ENCODE measurements at regions not wholly inside any gene's neighbourhood (a gene's known extent, or its start where the extent isn't known, plus 50 kb on each side); places are given as distances from the start of the nearest gene placed in this dataset.
"Not testable (repeated sequence)": the region's sequence is repeated elsewhere in the genome, so short reads cannot be mapped to it uniquely, and the experiment has no call there.

DNA sequence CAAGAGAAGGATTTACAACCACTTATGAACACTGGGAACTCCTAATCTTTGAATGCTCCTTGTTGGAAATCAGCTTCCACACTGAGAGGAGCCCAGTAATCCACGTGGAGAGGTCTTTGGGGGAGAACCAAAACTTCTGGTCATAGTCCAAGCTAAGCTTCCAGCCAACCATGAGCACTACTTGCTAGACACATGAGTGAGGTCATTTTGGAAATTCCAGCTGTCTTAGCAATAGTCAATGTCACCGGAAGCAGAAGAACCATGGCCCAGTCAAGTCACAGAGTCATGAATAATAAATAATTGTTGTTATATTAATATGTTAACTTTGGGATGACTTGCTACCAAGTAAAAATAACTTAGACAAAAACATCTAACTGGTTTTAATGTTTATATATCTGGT lies 324.9 kb upstream of the SGCG start:
- ChIA-PET CTCF (no interaction called here), POLR2A (ENCODE audit: unreplicated experiment) (no interaction called here)
- dilution Hi-C loops (cut with HindIII; ENCODE audit: low sequenced_read_pairs, unreplicated experiment) = no loop called here
- Histone ChIP-seq H3K27ac (ENCODE audit: insufficient read depth, low read length) (no peak overlapping the region), H2BK120ac (ENCODE audit: low read depth, low read length) (no peak overlapping the region), H3K18ac (ENCODE audit: low read depth, low read length) (no peak overlapping the region), H3K4me1 (ENCODE audit: control insufficient read depth, insufficient read depth, low read length) (no peaks in the 10 kb centered on the region), H3K23ac (ENCODE audit: low read depth, low read length) (no peak overlapping the region), H2AK9ac (replicated peaks; ENCODE audit: low read depth, low read length, poor library complexity) (no peak overlapping the region), H4K5ac (ENCODE audit: low read depth, low read length) (no peak overlapping the region), H3K9me1 (ENCODE audit: insufficient read depth, low read length) (no peaks in the 10 kb centered on the region), H3K9ac (ENCODE audit: low read depth, low read length) (no peak overlapping the region), H3K4me3 (ENCODE audit: insufficient read depth, low read depth, low read length) (no peak overlapping the region), H2BK15ac (ENCODE audit: low read depth, low read length) (no peak overlapping the region), H2AFZ (replicated peaks; ENCODE audit: low read length, poor library complexity) (no peak overlapping the region), H4K8ac (ENCODE audit: low read depth in 2 of 2, low read length in 2 of 2) (no peak overlapping the region), H2BK20ac (ENCODE audit: low read depth, low read length) (no peak overlapping the region), H4K91ac (ENCODE audit: insufficient read depth, low read depth, low read length) (no peak overlapping the region), H3K4ac (ENCODE audit: low read depth, low read length) (no peak overlapping the region), H3K36me3 (ENCODE audit: control insufficient read depth, insufficient read depth, low read length) (no peaks in the 10 kb centered on the region), H3K4me2 (ENCODE audit: low read depth, low read length) (no peak overlapping the region), H3K56ac (ENCODE audit: extremely low read depth, insufficient read depth, low read length) (no peak overlapping the region), H3K14ac (replicated peaks; ENCODE audit: low read depth, low read length) (no peak overlapping the region), H2BK5ac (ENCODE audit: low read depth, low read length, poor library complexity, severe bottlenecking) (no peak overlapping the region), H3K79me1 (ENCODE audit: low read depth in 1 of 2, low read length in 2 of 2) (no peaks in the 10 kb centered on the region), H3K27me3 (ENCODE audit: control insufficient read depth, insufficient read depth, low read length) (no peaks in the 10 kb centered on the region), H4K20me1 (ENCODE audit: insufficient read depth, low read length) (no peaks in the 10 kb centered on the region), H2AK5ac (ENCODE audit: low read depth, low read length) (no peak overlapping the region), H3K9me3 (ENCODE audit: control insufficient read depth, insufficient read depth, low read length) (no peaks in the 10 kb centered on the region)
- in situ Hi-C loops (cut with MboI; ENCODE audit: low sequenced_read_pairs) = no loop called here
- BruUV-seq (replicated peaks) = no TSS peak
- TF ChIP-seq, protein P1, sequence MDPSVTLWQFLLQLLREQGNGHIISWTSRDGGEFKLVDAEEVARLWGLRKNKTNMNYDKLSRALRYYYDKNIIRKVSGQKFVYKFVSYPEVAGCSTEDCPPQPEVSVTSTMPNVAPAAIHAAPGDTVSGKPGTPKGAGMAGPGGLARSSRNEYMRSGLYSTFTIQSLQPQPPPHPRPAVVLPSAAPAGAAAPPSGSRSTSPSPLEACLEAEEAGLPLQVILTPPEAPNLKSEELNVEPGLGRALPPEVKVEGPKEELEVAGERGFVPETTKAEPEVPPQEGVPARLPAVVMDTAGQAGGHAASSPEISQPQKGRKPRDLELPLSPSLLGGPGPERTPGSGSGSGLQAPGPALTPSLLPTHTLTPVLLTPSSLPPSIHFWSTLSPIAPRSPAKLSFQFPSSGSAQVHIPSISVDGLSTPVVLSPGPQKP (IDR thresholded peaks at IDR 0.05; ENCODE audit: borderline replicate concordance, low read depth, low read length) = no peak
- no peak for TF ChIP-seq SMC3 (IDR thresholded peaks at IDR 0.05; ENCODE audit: low read depth, low read length)
- no peak for TF ChIP-seq CEBPB (IDR thresholded peaks at IDR 0.05; ENCODE audit: low read depth, low read length)
- TF ChIP-seq CHD1 (IDR thresholded peaks at IDR 0.05; ENCODE audit: low read depth, low read length) = no peak
- TF ChIP-seq NFE2L2 (IDR thresholded peaks at IDR 0.05; ENCODE audit: low read depth, low read length) = no peak
- WGBS, 2 experiments (ENCODE audit: extremely low coverage in 2 of 2, insufficient read length in 1 of 2) = no CpG with 5 or more reads among the region's 2 CpGs
- no peak for DNase-seq
- ATAC-seq (ENCODE audit: low read depth) = no peak
- intact Hi-C loops (cut with micrococcal nuclease) = no loop called here

DNA sequence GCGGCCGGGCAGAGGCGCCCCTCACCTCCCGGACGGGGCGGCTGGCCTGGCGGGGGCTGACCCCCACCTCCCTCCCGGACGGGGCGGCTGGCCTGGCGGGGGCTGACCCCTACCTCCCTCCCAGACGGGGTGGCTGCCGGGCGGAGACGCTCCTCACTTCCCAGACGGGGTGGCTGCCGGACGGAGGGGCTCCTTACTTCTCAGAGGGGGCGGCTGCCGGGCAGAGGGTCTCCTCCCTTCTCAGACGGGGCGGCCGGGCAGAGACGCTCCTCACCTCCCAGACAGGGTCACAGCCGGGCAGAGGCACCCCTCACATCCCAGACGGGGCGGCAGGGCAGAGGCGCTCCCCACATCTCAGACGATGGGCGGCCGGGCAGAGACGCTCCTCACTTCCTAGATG lies 321.8 kb upstream of the SGCG start:
- H3K9ac ChIP-seq (ENCODE audit: low read depth, low read length); H2BK120ac ChIP-seq (ENCODE audit: low read depth, low read length); DNase-seq; H3K36me3 ChIP-seq (ENCODE audit: control insufficient read depth, insufficient read depth, low read length); ATAC-seq (ENCODE audit: low read depth); in situ Hi-C loops (cut with MboI; ENCODE audit: low sequenced_read_pairs); intact Hi-C loops (cut with micrococcal nuclease); BruUV-seq (replicated peaks); dilution Hi-C loops (cut with HindIII; ENCODE audit: low sequenced_read_pairs, unreplicated experiment); H4K5ac ChIP-seq (ENCODE audit: low read depth, low read length); H4K91ac ChIP-seq (ENCODE audit: insufficient read depth, low read depth, low read length); H3K9me1 ChIP-seq (ENCODE audit: insufficient read depth, low read length); H3K4me1 ChIP-seq (ENCODE audit: control insufficient read depth, insufficient read depth, low read length); H2AFZ ChIP-seq (replicated peaks; ENCODE audit: low read length, poor library complexity); H3K14ac ChIP-seq (replicated peaks; ENCODE audit: low read depth, low read length); H3K23ac ChIP-seq (ENCODE audit: low read depth, low read length); CTCF ChIA-PET; H3K4me3 ChIP-seq (ENCODE audit: insufficient read depth, low read depth, low read length); H3K56ac ChIP-seq (ENCODE audit: extremely low read depth, insufficient read depth, low read length); H4K20me1 ChIP-seq (ENCODE audit: insufficient read depth, low read length); H3K18ac ChIP-seq (ENCODE audit: low read depth, low read length); H4K8ac ChIP-seq (ENCODE audit: low read depth in 2 of 2, low read length in 2 of 2); H2BK20ac ChIP-seq (ENCODE audit: low read depth, low read length); H3K4me2 ChIP-seq (ENCODE audit: low read depth, low read length); H3K27me3 ChIP-seq (ENCODE audit: control insufficient read depth, insufficient read depth, low read length); H2AK9ac ChIP-seq (replicated peaks; ENCODE audit: low read depth, low read length, poor library complexity); H3K9me3 ChIP-seq (ENCODE audit: control insufficient read depth, insufficient read depth, low read length); H2AK5ac ChIP-seq (ENCODE audit: low read depth, low read length); H2BK5ac ChIP-seq (ENCODE audit: low read depth, low read length, poor library complexity, severe bottlenecking); POLR2A ChIA-PET (ENCODE audit: unreplicated experiment); H2BK15ac ChIP-seq (ENCODE audit: low read depth, low read length); H3K4ac ChIP-seq (ENCODE audit: low read depth, low read length); H3K79me1 ChIP-seq (ENCODE audit: low read depth in 1 of 2, low read length in 2 of 2); H3K27ac ChIP-seq (ENCODE audit: insufficient read depth, low read length): not testable (repeated sequence)
- 91% methylated on average over 4 of the region's 32 CpGs; no CpG with 5 or more reads in 1 of the 2 experiments for WGBS, 2 experiments (ENCODE audit: extremely low coverage in 2 of 2, insufficient read length in 1 of 2)
